ENCODE measurements at regions not wholly inside any gene's neighbourhood (a gene's known extent, or its start where the extent isn't known, plus 50 kb on each side); places are given as distances from the start of the nearest gene placed in this dataset.

DNA sequence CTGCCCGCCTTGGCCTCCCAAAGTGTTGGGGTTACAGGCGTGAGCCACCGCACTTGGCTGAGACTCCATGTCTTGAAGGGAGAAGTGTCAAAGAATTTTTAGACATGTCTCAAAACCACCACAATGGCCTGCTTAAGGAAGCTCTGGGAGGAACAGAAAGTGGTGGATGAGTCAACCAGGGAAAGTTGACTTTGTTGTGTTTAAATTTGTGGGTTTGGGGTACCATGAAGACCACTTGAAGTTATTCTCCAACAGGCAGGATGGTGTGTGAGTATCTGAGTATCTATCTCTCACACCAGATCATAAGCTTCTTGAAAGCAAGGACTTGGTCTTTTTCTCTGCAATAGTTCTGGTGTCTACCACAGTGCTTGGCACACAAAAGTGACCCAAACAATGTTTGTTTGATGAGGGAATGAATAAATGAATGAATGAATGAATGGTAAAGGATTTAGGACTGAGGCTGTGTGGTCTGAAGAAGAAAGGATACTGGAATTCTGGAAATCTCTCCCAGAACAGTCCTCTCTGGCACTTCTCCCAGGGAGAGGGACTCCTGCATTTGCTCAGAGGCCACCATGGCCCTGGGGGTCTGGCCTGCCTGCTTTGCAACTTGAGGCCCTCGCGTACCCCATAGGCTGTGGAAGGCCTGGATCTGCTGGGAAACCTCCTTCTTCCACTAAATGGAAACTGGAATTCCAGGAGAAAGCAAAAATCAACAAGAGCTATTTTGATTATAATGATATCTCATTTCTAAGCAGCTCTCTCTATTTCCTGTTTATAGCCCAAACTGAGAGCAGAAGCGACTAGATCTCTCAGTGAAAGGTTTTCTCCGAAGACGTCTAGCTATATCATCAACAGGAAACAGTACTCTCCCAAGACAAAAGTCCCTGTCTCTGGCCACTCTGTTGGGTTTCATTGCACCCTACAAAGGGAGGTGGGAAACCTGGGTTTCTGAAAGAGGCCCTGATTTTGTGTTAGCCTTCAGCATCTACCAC, 187.9 kb downstream of the PALM2AKAP2 start:
- peak overlapping the region; percentile 65 for H3K4me3 Mint-ChIP-seq
- H3K27ac Mint-ChIP-seq: peak overlapping the region; percentile 82
- TF ChIP-seq, protein P1, sequence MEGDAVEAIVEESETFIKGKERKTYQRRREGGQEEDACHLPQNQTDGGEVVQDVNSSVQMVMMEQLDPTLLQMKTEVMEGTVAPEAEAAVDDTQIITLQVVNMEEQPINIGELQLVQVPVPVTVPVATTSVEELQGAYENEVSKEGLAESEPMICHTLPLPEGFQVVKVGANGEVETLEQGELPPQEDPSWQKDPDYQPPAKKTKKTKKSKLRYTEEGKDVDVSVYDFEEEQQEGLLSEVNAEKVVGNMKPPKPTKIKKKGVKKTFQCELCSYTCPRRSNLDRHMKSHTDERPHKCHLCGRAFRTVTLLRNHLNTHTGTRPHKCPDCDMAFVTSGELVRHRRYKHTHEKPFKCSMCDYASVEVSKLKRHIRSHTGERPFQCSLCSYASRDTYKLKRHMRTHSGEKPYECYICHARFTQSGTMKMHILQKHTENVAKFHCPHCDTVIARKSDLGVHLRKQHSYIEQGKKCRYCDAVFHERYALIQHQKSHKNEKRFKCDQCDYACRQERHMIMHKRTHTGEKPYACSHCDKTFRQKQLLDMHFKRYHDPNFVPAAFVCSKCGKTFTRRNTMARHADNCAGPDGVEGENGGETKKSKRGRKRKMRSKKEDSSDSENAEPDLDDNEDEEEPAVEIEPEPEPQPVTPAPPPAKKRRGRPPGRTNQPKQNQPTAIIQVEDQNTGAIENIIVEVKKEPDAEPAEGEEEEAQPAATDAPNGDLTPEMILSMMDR (IDR thresholded peaks at IDR 0.05): no peak
- peak; percentile 76 for ATAC-seq (ENCODE audit: poor library complexity)
- ChIA-PET POLR2A (interaction anchor here (0.7 to 2.6 kb wide), 14 partner anchors 9 to 158 kb away, joined by 3 to 16 read pairs (median 4); no protein-coding TSS in a partner anchor), CTCF (no interaction called here)
- Histone ChIP-seq H3K4me3 (ENCODE audit: low read length) (no peak overlapping the region), H3K27ac (ENCODE audit: low read depth in 1 of 2, low read length in 2 of 2) (peak overlapping the region; percentile 58 to 60), H3K9me3 (ENCODE audit: control insufficient read depth in 1 of 2, insufficient read depth in 1 of 2, low read length in 2 of 2) (no peaks in the 10 kb centered on the region), H3K4me1 (ENCODE audit: insufficient read depth, low read length) (peaks cover 56% of the 10 kb centered on the region), H3K36me3 (ENCODE audit: insufficient read depth, low read length) (no peaks in the 10 kb centered on the region), H3K27me3 (ENCODE audit: control insufficient read depth in 1 of 2, insufficient read depth in 2 of 2, low read length in 2 of 2) (no peaks in the 10 kb centered on the region)
- H3K4me1 Mint-ChIP-seq (ENCODE audit: low read depth): peaks cover 72% of the 10 kb centered on the region
- no peaks in the 10 kb centered on the region for H3K9me3 Mint-ChIP-seq
- intact Hi-C loops (cut with DNase I, micrococcal nuclease): no loop called here
- DNase-seq: peak in 3 of 14 experiments; percentile 43 to 70 (median 52)
- no peaks in the 10 kb centered on the region for H3K36me3 Mint-ChIP-seq (ENCODE audit: low read depth)
- H3K27me3 Mint-ChIP-seq: no peaks in the 10 kb centered on the region

DNA sequence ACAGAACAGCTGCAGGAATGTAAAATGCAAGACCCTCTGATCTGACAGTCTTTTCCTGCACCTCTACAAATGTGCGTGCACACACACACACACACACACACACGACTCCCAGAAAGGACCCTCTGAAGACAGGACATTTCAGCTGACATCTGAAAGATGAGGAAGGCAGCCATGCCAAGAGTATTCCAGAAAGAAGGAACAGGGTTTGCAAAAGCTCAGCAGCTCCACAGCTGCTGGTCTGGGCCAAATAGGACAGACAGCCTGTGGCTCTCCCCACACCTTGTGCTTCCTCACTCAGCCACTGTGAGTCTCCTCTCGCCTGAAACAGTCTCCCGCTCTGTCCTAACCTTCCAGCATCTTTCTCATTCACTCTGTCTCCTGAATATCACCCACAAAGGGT, 189.0 kb downstream of the PALM2AKAP2 start:
- DNase-seq (no peak), ATAC-seq (ENCODE audit: poor library complexity) (no peak)
- intact Hi-C loops (cut with DNase I, micrococcal nuclease): no loop called here
- Mint-ChIP-seq H3K4me1 (ENCODE audit: low read depth) (peaks cover 72% of the 10 kb centered on the region), H3K27ac (peak overlapping the region; percentile 82), H3K36me3 (ENCODE audit: low read depth) (no peaks in the 10 kb centered on the region), H3K4me3 (peak overlapping the region; percentile 21), H3K9me3 (no peaks in the 10 kb centered on the region), H3K27me3 (no peaks in the 10 kb centered on the region)
- Histone ChIP-seq H3K36me3 (ENCODE audit: insufficient read depth, low read length) (no peaks in the 10 kb centered on the region), H3K27ac (ENCODE audit: low read depth in 1 of 2, low read length in 2 of 2) (peak overlapping the region; percentile 58 to 60), H3K9me3 (ENCODE audit: control insufficient read depth in 1 of 2, insufficient read depth in 1 of 2, low read length in 2 of 2) (no peaks in the 10 kb centered on the region), H3K4me3 (ENCODE audit: low read length) (no peak overlapping the region), H3K27me3 (ENCODE audit: control insufficient read depth in 1 of 2, insufficient read depth in 2 of 2, low read length in 2 of 2) (no peaks in the 10 kb centered on the region), H3K4me1 (ENCODE audit: insufficient read depth, low read length) (peaks cover 59% of the 10 kb centered on the region)
- TF ChIP-seq, protein P1 (IDR thresholded peaks at IDR 0.05): no peak
- CTCF ChIA-PET: no interaction called here
- POLR2A ChIA-PET: interaction anchor here (0.6 to 2.6 kb wide), 8 partner anchors 8 to 80 kb away, joined by 3 to 16 read pairs (median 6); no protein-coding TSS in a partner anchor

GRCh38 chr9:109969573-109970237, 189.7 kb downstream of the PALM2AKAP2 start:
- Histone ChIP-seq H3K27ac (ENCODE audit: low read depth in 1 of 2, low read length in 2 of 2) (no peak overlapping the region), H3K9me3 (ENCODE audit: control insufficient read depth in 1 of 2, insufficient read depth in 1 of 2, low read length in 2 of 2) (no peaks in the 10 kb centered on the region), H3K27me3 (ENCODE audit: control insufficient read depth in 1 of 2, insufficient read depth in 2 of 2, low read length in 2 of 2) (no peaks in the 10 kb centered on the region), H3K4me3 (ENCODE audit: low read length) (no peak overlapping the region), H3K4me1 (ENCODE audit: insufficient read depth, low read length) (peaks cover 66% of the 10 kb centered on the region), H3K36me3 (ENCODE audit: insufficient read depth, low read length) (no peaks in the 10 kb centered on the region)
- Mint-ChIP-seq H3K27me3 (no peaks in the 10 kb centered on the region), H3K36me3 (ENCODE audit: low read depth) (no peaks in the 10 kb centered on the region), H3K4me3 (no peak overlapping the region), H3K27ac (peak overlapping the region; percentile 82), H3K9me3 (no peaks in the 10 kb centered on the region), H3K4me1 (ENCODE audit: low read depth) (peaks cover 79% of the 10 kb centered on the region)
- intact Hi-C loops (cut with DNase I, micrococcal nuclease): no loop called here
- ATAC-seq (ENCODE audit: poor library complexity) (no peak), DNase-seq (no peak)
- ChIA-PET CTCF (no interaction called here), POLR2A (interaction anchor here (0.6 to 2.6 kb wide), 5 partner anchors 8 to 79 kb away, joined by 3 to 16 read pairs (median 6); no protein-coding TSS in a partner anchor)
- TF ChIP-seq, protein P1 (IDR thresholded peaks at IDR 0.05): no peak
